ENCODE measurements at regions not wholly inside any gene's neighbourhood (a gene's known extent, or its start where the extent isn't known, plus 50 kb on each side); places are given as distances from the start of the nearest gene placed in this dataset.

DNA sequence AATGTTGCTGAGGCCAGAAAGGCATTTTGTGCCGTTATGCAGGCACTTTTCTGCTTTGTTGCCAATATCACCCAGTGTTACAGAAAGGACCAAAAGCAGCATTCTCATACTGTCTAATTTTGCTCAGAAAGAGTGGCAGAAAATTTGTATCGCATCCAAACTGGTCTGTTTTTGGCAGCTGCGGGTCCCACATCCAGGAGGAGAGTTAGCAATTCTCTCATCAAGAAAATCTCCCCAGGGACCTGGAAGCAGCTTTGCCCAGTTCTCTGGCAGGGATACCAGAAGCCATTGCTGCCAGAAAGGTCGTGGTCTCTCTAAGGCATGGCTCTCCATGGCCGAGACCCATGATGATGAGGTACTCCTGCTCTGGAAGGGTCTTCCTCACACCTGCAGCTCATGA, 489.2 kb upstream of the ZMIZ1 start:
- H3K9me3 Mint-ChIP-seq, result no peaks in the 10 kb centered on the region
- no peak overlapping the region for H3K27ac Mint-ChIP-seq
- no peak overlapping the region for H3K4me3 Mint-ChIP-seq
- DNase-seq, result no peak
- peaks cover 0 to 4% (median 2%) of the 10 kb centered on the region in 4 donors for H3K4me1 Mint-ChIP-seq
- POLR2A ChIA-PET, result no interaction called here
- H3K36me3 Mint-ChIP-seq, result no peaks in the 10 kb centered on the region
- no peaks in the 10 kb centered on the region for H3K27me3 Mint-ChIP-seq
- no peak for ATAC-seq

DNA sequence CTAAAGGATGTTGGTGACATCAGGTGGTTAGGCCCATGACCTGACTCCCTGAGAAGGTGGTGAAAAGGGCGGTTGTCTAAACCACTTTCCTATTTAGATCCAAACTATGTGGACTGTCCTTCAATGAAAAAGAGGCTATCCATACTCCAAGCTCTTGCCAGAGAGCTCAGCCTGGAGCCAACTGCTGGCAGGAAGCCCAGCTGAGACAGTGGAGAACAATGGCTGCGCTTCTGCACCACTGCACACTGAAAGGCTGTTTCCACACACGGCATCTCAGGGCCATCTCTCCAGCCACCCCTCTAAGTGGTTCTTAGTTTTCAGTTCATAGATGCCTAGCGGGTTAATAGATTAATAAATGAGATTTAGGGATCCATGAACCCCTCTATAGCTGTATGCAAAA, 488.8 kb upstream of the ZMIZ1 start:
- H3K9me3 Mint-ChIP-seq, result no peaks in the 10 kb centered on the region
- no peaks in the 10 kb centered on the region for H3K36me3 Mint-ChIP-seq
- DNase-seq (no peak), ATAC-seq (no peak)
- peaks cover 0 to 4% (median 2%) of the 10 kb centered on the region in 4 donors for H3K4me1 Mint-ChIP-seq
- no peak overlapping the region for H3K4me3 Mint-ChIP-seq
- H3K27ac Mint-ChIP-seq, result no peak overlapping the region
- H3K27me3 Mint-ChIP-seq, result no peaks in the 10 kb centered on the region
- POLR2A ChIA-PET, result no interaction called here

DNA sequence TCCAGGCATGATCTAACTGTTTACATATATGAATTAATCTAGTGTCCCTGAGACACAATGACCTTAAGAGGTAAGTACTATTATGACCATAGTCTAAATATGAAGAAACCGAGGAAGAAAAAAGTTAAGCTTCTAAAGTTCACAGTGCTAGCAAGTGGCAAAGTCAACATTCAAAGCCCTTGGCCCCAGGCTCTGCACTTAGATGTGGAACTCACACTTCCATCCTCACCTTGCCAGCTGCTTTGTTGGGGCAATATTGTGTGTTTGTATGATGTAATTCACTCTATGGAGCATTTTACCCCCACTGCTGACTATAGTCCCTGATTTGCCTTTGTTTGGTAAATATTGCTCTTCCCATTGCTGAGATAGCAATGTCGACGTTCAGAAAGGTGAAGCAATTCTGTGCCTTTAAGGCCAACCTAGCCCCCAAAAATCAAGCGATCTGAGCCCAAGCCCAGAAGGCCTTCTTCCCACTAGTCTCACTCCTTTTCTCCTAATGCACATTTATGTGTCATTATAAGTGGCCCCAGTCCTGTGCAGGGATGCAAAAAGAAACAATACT, 487.6 kb upstream of the ZMIZ1 start:
- Mint-ChIP-seq H3K4me3 (no peak overlapping the region), H3K27ac (no peak overlapping the region), H3K9me3 (no peaks in the 10 kb centered on the region), H3K4me1 (peaks cover 0 to 4% (median 2%) of the 10 kb centered on the region in 4 donors), H3K27me3 (no peaks in the 10 kb centered on the region), H3K36me3 (no peaks in the 10 kb centered on the region)
- no peak for DNase-seq
- POLR2A ChIA-PET, result no interaction called here
- no peak for ATAC-seq

DNA sequence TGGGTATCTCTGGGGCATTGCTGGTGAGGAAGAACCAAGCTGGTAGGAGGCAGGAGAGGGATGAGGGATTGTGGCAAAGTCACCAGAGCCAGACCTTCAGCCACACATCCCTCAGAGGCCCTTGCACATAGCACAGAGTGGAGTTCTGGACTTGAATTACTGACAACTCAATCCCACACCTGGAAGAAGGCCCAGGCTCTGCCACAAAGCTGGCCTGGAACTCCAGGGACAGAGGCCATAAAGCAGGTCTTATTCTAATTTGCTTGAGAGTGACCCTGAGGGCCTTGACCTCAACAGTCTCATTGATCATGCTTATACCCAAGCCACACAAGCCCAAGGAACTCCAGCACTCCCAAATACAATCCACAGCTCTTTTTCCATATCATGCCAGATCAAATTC, 486.2 kb upstream of the ZMIZ1 start:
- DNase-seq (no peak), ATAC-seq (no peak)
- no peak overlapping the region for H3K4me3 Mint-ChIP-seq
- H3K4me1 Mint-ChIP-seq, result peaks cover 0 to 4% (median 2%) of the 10 kb centered on the region in 4 donors
- no peaks in the 10 kb centered on the region for H3K36me3 Mint-ChIP-seq
- POLR2A ChIA-PET, result no interaction called here
- H3K27me3 Mint-ChIP-seq, result no peaks in the 10 kb centered on the region
- H3K9me3 Mint-ChIP-seq, result no peaks in the 10 kb centered on the region
- no peak overlapping the region for H3K27ac Mint-ChIP-seq

DNA sequence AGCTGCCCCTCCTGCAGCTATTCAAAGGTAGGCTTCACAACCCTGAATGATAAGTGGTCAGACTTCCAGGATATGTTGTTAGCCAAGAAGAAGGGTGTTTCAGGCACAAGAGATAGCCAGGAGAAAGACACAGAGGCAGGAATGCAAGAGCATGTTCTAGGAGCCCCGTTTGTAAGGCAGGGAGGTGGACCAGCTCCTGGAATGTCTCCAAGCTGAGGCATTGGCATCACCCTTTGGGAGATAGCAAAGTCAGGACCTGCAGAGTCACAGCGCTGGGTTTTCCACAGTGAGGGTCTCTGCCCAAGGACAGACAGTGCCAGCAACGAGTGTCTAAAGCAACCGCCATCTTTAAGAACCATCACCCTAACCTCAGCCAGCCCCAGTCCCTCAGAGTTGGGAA, 484.5 kb upstream of the ZMIZ1 start:
- POLR2A ChIA-PET, result no interaction called here
- Mint-ChIP-seq H3K36me3 (no peaks in the 10 kb centered on the region), H3K27ac (no peak overlapping the region), H3K27me3 (no peaks in the 10 kb centered on the region), H3K9me3 (no peaks in the 10 kb centered on the region), H3K4me1 (no peaks in the 10 kb centered on the region), H3K4me3 (no peak overlapping the region)
- ATAC-seq, result no peak
- DNase-seq, result no peak

DNA sequence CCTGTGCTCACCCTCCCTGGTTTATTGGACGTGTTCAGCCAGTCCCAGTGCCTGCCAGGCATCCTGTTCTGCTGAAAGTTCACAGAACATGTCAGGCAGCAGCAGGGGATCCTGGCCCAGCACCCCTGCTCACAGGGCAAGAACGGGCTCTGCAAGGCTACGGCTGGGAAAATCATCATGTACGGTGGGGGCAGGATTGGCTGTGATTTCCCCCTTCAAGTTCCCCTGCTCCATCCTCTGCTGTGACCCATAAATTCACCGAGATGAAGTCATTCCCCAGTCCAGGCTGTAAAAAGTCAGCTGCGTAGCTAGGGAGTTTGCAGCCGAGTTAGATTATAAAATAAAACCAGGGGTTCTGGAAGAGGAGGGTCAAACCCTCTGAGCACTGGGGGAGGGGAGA, 484.1 kb upstream of the ZMIZ1 start:
- no peaks in the 10 kb centered on the region for H3K36me3 Mint-ChIP-seq
- POLR2A ChIA-PET, result no interaction called here
- no peak overlapping the region for H3K27ac Mint-ChIP-seq
- no peaks in the 10 kb centered on the region for H3K27me3 Mint-ChIP-seq
- ATAC-seq (no peak), DNase-seq (no peak)
- H3K4me3 Mint-ChIP-seq, result no peak overlapping the region
- no peaks in the 10 kb centered on the region for H3K4me1 Mint-ChIP-seq
- no peaks in the 10 kb centered on the region for H3K9me3 Mint-ChIP-seq

DNA sequence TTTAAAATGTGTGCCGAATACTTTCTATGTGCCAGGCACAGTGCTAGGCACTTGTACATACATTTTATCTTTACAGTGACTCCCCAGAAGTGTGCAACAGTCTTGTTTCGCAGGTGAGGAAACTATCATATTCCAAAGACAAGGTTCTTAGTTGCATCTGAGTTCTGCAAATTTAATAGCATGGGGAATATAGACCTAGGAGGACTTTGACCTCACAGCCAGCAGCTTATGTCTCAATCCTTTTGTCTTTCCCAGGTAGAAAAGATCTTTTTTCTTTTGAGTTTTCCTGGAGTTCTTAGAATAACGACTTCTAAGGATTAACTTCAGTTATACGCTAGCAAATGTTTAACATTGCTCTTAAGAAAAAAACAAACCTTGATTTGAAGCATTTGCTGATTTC, 482.8 kb upstream of the ZMIZ1 start:
- Mint-ChIP-seq H3K27ac (no peak overlapping the region), H3K4me3 (no peak overlapping the region), H3K9me3 (no peaks in the 10 kb centered on the region), H3K36me3 (no peaks in the 10 kb centered on the region), H3K27me3 (no peaks in the 10 kb centered on the region), H3K4me1 (no peaks in the 10 kb centered on the region)
- ATAC-seq (no peak), DNase-seq (no peak)
- POLR2A ChIA-PET, result no interaction called here

DNA sequence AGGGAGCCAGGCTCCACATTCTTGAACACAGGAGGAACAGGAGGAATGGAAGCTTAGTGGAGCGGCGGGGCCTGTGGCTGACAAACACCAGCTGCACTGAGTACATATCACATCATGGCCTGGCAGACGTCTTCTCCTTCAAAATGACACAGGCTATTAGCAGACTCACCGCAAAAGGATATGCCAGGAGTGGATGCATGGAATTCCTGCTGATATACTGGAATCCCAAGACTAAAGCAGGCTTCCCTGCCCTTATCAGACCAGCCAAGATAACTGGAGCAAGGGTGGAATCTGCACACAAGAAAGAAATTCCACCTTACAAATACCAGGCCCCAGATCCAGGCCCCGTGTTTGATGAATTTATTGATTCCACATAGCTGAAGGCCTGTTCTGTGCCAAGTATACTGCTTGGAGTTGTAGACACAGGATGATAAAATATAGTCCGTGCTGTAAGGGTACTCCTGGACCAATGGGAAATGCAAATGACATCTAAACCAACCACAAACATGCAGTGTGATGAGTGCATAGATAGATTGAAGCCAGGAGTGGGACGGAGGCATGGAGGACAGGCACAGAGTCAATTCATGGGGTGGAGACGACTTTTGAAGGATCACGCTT, 480.5 kb upstream of the ZMIZ1 start:
- ATAC-seq (no peak), DNase-seq (no peak)
- H3K9me3 Mint-ChIP-seq, result no peaks in the 10 kb centered on the region
- no peaks in the 10 kb centered on the region for H3K4me1 Mint-ChIP-seq
- H3K4me3 Mint-ChIP-seq, result no peak overlapping the region
- no peaks in the 10 kb centered on the region for H3K36me3 Mint-ChIP-seq
- POLR2A ChIA-PET, result no interaction called here
- no peak overlapping the region for H3K27ac Mint-ChIP-seq
- H3K27me3 Mint-ChIP-seq, result no peaks in the 10 kb centered on the region

DNA sequence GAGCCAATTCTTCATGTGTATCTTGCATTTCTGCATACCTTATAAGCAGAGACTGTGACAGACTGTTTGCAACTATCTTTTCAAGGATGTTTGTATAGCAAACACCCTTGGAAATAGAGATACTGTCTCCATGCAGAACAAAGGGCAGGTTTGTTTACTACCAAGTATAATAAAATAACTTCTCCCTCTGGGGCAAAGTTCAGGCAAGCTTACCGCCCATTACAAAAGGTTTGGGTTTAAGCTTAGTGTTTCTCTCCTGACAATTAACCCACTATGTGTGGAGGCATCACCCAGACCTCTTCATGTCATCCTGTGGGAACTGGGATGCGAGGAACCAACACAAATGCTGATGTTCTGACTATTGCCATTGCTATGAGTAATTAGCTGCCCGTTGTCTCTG, 479.1 kb upstream of the ZMIZ1 start:
- DNase-seq (no peak), ATAC-seq (no peak)
- Mint-ChIP-seq H3K36me3 (no peaks in the 10 kb centered on the region), H3K27ac (no peak overlapping the region), H3K27me3 (no peaks in the 10 kb centered on the region), H3K4me1 (no peaks in the 10 kb centered on the region), H3K9me3 (no peaks in the 10 kb centered on the region), H3K4me3 (no peak overlapping the region)
- POLR2A ChIA-PET, result no interaction called here

DNA sequence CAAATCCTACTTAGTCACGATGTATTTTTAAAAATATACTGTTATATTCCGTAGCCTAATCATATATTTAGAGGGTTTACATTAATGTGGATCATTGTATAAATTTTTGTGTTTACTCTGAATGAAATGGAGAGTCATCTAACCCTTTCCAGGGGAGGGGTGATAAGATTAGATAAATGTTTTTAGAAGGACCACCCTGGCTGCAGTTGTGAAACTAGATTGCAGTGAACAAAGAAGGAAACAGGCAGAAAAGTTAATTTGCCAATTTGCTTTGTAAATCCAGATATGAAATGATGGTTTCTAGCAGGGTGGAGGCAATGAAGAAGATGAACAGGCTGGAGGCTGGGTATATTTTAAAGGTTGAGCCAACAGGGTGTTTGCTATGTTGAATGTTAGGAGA, 477.7 kb upstream of the ZMIZ1 start:
- peaks cover 0 to 5% (median 0%) of the 10 kb centered on the region in 5 donors for H3K27me3 Mint-ChIP-seq
- ATAC-seq (no peak), DNase-seq (no peak)
- no peaks in the 10 kb centered on the region for H3K9me3 Mint-ChIP-seq
- no peaks in the 10 kb centered on the region for H3K4me1 Mint-ChIP-seq
- no peaks in the 10 kb centered on the region for H3K36me3 Mint-ChIP-seq
- no peak overlapping the region for H3K4me3 Mint-ChIP-seq
- POLR2A ChIA-PET, result no interaction called here
- no peak overlapping the region for H3K27ac Mint-ChIP-seq

DNA sequence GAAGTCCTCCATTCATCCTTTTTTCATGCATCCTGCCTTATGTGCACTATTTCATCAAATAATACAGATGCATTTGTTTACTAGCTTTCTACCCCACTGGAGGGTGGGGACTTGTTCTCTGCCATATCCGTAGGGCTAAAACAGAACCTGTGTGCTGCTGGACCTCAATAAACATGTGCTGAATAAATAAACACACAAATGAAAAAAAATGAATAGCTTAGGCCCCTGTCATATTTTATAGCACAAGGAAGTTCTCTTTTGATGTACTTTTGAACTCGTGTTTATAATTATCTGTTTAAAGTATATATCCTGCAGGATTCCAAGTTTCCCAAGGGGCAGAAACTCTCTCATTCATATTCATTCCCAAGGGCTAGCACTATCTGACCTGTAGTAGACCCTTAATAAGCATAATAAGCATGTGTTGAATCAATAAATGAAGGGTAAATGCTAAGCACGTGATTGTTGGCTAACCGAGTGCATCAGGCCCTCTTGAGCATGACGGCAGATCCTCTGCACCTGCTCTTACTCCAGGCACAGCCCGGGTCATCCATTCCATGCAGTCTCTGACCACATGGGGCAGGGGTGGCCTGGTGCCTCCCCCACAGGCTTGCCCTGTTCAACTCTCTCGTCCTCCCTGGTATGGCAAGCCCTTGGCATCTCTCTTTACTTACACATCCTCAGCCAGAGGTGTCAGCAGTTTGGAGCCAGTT, 474.1 kb upstream of the ZMIZ1 start:
- Mint-ChIP-seq H3K36me3 (no peaks in the 10 kb centered on the region), H3K27me3 (peaks cover 2 to 11% (median 8%) of the 10 kb centered on the region in 5 donors), H3K4me3 (no peak overlapping the region), H3K4me1 (no peaks in the 10 kb centered on the region), H3K9me3 (no peaks in the 10 kb centered on the region), H3K27ac (no peak overlapping the region)
- POLR2A ChIA-PET, result no interaction called here
- DNase-seq (no peak), ATAC-seq (no peak)

DNA sequence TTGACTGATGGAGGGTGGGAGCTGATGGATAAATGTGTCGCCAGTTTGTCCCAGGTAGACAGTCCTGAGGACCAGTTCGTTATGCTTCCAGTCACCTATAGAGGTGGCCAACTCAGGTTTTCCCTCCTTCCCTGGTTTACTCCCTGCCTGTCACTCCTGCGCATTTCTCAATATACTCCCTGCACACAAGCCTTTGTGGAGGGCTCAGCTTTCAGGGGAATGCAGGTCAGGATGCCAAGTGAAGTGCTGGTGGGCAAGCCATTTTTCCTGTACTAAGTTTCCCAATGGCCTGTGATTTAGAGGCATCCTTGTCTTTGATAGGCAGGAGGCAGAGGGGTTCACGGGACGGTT, 473.5 kb upstream of the ZMIZ1 start:
- no peak for DNase-seq
- no peak overlapping the region for H3K4me3 Mint-ChIP-seq
- POLR2A ChIA-PET, result no interaction called here

DNA sequence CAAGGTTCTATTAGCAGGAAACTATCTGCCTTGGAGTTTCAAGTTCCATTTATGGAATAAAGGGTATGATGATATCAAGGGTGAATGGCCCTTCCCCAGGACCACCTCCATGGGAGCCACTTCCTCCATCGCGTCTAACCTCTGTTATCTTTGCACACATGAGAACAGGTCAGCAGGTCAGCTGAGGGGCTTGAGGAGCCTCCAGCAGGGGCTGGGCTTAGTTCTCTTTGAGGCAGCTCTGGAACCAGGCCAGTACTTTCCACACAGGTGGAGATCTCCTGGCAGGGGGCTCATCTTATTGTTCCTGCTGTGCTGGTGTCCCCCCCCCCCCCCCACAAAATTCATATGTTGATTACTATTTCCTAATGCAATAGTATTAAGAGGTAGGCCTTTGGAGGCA, 472.2 kb upstream of the ZMIZ1 start:
- no peak overlapping the region for H3K4me3 Mint-ChIP-seq
- H3K27ac Mint-ChIP-seq, result no peak overlapping the region
- H3K27me3 Mint-ChIP-seq, result peaks cover 2 to 22% (median 9%) of the 10 kb centered on the region in 5 donors
- DNase-seq, result no peak
- no peaks in the 10 kb centered on the region for H3K9me3 Mint-ChIP-seq
- ATAC-seq, result no peak
- no peaks in the 10 kb centered on the region for H3K4me1 Mint-ChIP-seq
- POLR2A ChIA-PET, result interaction anchor here (0.6 kb wide), 1 partner anchor 9 kb away, joined by 3 read pairs; no protein-coding TSS in a partner anchor
- no peaks in the 10 kb centered on the region for H3K36me3 Mint-ChIP-seq

More for the DNA sequence above, 473.5 kb upstream of the ZMIZ1 start:
- peaks cover 2 to 14% (median 8%) of the 10 kb centered on the region in 5 donors for H3K27me3 Mint-ChIP-seq
- H3K36me3 Mint-ChIP-seq, result no peaks in the 10 kb centered on the region
- no peaks in the 10 kb centered on the region for H3K9me3 Mint-ChIP-seq
- no peak overlapping the region for H3K27ac Mint-ChIP-seq
- ATAC-seq, result no peak
- H3K4me1 Mint-ChIP-seq, result no peaks in the 10 kb centered on the region
